GM19397 (cell line): ENCODE measurements at regions not wholly inside any gene's neighbourhood (a gene's known extent, or its start where the extent isn't known, plus 50 kb on each side); places are given as distances from the start of the nearest gene placed in this dataset.
"Not testable (repeated sequence)": the region's sequence is repeated elsewhere in the genome, so short reads cannot be mapped to it uniquely, and the experiment has no call there.

ENCODE experiments used
- ATAC-seq: cut with Tn5 transposase; IDR thresholded peaks from one replicate; pipeline ENCODE4 v1.9.1; 2021; ENCODE audit warnings: mild to moderate bottlenecking, moderate library complexity; ENCODE audit not compliant: unreplicated experiment

DNA sequence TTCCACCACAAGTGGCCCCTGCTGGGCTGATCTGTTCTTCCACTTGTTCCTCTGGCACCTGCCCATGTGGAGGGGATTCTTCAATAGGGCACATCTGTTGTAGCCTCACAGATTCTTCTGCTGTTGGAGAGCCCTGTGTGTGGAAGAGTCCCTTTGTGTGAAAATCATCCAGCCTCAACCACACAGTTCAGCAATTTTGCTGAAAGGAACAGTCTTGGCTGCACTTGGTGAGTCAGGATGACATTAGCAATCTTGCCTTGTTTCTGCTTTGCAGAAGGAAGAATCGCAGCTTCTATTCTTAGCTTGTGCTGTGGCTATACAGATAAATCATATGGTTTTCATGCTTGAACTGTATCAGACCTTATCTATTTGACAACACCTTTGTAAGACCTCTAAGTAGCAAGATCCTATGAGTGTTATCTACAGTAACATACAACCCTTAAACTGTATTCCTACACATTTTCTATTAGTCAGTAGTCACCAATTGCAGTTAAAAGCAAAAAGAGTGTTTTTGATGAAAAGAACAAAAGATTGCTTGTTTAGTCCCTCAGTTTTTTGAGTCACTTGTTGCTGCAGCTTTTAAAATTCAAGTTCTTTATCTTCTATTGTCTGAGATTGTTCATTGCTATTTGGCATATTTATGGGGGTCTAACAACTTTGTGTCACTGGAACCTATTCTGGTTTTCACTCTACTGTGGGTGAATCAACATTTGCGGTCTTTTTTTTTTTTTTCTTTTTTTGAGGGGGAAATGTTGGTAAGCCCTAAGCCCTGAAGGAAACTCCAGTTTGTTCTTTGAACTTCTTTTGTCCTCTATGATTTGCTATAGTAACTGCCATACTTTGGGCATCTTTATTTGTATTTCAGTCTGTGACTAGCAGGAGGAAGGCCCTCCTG, 231.6 kb downstream of the TFAP2B start:
- ATAC-seq: no peak

DNA sequence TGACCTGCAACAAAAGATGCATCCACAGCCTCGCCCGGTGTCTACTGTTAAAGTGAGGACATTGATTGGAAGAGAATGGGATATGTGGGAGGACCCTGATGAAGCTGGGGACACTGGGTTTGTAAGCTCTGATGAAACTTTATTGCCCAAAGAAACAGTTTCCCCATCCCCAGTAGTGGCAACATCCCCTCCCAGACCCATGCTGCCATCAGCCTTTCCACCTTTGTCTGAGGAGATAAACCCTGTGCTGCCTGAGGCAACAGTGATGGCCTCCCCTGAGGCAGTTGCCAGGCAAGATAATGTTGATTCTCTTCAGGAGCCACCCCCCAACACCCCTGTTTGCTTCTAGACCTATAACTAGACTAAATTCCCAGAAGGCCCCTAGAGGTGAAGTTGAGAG, 234.0 kb downstream of the TFAP2B start:
- ATAC-seq: not testable (repeated sequence)

DNA sequence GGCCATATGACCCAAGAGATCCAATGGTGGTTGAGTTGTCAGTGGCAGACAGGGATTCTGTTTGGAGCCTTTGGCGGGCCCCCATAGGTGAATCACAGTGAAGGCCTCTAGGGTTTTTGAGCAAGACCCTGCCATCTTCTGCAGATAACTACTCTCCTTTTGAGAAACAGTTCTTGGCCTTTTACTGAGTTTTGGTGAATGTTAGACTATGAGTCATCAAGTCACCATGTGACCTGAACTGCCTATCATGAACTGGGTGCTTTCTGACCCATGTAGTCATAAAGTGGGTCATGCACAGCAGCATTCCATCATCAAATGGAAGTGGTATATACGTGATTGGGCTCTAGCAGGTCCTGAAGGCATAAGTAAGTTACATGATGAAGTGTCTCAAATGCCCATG, 236.6 kb downstream of the TFAP2B start:
- ATAC-seq: not testable (repeated sequence)

DNA sequence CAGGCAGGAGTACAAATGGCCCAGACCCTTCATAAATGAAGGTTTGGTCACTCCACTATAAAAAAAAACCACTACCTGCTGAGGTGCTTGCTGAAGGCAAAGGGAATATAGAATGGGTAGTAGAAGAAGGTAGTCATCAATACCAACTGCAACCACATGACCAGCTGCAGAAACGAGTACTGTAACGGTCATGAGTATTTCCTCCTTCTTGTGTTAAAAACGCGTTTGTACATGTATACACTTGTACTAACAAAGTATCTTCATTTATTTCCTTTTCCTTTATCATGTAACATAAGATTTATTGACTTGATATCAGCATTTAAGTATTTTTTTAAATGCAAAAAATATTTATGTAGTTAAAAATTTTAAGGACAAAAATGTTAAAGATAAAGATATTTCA, 238.6 kb downstream of the TFAP2B start:
- ATAC-seq: no peak

DNA sequence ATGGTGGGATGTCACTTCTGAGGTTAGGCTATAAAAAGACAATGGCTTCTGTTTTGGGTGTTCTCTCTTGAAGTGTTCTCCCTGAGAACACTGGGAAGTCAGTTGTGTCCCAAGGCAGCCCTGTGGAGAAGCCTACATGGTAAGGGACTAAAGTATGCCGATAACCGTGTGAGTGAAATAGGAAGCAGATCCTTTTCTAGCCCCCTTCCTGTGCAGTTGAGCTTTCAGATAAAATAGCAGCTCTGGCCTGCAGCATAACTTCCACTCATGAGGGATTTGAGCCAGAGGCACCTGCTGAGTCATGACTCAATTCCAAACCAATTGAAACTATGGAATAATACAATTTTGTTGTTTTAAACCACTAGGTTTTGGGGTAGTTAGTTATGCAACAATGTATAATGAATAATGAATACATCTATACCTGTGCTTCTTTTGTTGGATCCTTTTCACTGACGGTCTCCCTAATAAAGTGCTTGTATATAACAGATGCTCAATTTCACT, 241.6 kb downstream of the TFAP2B start:
- ATAC-seq: no peak

DNA sequence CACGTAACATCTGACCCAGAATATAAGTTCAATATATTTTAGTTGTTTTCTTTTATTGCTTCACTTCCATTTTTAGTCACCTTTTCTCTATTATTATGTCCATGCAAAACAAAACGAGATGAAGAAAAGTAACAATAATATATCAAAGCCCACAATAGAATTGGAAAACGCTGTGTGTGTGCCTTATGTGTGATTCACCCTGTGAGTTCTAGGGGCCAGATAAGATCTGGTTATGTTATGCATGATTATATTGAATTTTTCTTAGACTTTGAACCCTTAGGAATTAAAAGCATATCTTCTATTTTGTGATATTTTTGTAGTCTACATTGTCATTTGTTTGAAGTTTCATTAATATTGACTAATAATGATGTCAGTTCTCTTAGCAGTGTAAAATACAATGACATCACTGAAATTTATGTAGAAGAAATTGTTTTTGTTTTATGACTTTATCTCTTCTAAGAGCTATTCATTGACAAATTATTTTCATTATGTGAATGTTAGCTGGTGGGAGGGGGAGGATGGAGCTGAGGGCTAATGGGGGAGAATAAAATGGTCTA, 243.6 kb downstream of the TFAP2B start:
- no peak for ATAC-seq

DNA sequence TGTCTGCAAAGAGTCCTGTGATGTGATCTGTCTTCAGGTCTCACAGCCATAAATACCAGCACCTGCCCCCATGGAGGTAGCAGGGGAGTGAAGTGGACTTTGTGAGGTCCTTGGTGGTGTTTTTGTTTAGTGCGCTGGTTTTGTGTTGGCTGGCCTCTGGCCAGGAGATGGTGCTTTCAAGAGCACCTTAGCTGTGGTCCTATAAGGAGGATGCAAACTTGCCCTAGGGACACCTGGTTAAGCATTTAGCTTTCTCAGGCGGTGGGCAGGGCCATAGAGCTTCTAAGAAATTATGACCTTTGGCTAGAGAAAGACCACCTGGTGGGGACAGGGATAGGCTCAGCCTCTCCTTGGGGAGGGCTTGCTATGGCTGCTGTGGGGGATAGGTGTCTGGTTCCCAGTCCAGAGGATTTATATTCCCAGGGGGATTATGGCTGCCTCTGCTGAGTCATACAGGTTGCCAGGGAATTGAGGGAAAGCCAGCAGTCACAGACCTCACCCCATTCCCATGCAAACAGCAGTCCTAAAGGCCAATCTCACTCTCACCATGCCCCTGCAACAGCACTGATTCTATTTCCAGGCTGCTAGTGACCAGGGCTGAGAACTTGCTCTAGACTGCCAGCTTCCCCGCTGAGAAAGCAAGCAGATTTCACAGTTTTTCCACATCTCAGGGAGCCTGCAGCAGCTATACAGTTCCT, 259.3 kb downstream of the TFAP2B start:
- no peak for ATAC-seq

DNA sequence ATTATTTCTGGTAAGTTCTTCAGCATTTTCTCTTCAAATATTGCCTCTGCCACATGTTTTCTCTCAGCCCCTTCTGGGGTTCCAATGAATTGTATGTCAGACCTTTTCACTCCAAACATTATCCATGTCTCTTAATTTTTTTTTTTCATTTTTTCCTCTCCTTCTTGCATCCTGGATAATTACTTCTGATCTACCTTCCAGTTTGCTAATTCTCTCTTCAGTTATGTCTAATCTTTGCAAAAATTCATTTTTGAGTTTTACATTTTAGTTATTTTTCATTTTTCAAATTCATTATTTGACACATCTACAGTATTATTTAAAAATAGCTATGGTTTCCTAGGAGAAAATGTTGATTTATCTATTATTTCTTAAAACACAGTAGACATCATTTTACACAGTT, 271.7 kb downstream of the TFAP2B start:
- no peak for ATAC-seq

DNA sequence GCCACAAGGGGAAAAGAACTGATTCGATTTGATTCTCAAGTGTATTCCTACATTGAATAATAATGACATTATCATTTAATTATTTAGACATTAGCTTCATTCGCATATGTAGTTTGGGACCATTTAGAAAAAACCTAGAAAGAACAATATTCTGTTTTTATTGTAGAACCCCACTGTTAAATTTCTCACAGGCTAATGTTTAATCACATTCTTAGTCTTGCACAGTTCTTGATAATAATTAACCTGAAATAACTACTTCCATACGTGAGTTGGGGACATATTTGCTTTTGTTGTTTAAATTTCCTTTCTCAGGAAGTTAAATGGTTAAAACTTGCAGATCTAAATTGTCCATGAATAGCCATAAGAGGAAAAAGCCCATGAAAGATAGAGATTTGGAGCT, 275.2 kb downstream of the TFAP2B start:
- no peak for ATAC-seq

DNA sequence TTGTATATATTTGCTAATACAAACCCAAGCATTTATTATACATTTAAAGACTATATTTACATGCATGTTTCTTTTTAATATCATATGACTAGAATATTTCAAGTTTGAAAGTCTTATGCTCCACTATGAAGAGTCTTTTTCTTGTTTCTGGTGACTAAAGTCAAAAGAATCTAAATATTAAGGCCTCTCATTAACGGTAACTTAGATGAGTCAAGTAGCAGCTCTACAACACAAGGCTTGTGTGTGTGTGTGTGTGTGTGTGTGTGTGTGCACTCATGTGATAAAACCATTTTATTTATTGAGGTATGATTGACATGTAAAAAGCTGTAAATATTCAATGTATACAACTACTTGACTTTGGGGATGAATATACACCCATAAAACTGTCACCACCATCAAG, 275.6 kb downstream of the TFAP2B start:
- no peak for ATAC-seq

DNA sequence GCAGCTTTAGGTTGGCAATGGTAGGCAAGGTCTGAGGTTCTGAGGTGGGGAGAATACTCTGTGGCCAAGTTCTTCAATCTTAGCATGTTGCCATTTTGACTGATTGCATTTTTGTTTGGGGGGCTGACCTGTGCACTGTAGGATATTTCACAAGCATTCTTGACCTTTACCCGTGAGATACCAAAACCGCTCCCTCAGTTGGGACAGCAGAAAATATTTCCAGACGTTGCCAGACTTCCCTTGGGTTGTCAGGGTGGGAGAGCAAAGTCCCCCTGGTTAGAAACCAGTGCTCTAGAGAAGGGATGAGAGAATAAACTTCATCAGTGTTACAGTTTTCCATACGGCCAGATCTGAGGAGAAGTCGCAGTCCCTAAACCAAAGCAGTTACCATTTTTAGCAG, 279.6 kb downstream of the TFAP2B start:
- ATAC-seq: no peak

DNA sequence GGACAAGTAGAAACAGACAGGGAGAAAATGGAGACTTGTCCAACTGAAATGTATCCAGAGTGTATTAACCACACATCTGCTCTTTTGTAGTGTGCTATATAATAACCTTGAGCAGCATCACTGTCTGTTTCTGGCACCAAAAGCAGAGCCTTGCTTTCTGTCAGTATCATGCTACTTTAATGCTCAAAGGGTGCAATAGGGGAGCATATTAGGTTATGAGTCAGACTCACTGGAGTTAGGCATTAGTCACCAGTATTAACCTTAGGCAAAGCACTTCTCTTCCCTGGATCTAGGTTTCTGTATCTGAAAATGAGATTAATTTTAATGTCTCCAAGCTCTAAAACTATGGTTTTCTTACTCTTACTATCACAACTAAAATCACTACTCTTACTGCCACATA, 280.1 kb downstream of the TFAP2B start:
- no peak for ATAC-seq

DNA sequence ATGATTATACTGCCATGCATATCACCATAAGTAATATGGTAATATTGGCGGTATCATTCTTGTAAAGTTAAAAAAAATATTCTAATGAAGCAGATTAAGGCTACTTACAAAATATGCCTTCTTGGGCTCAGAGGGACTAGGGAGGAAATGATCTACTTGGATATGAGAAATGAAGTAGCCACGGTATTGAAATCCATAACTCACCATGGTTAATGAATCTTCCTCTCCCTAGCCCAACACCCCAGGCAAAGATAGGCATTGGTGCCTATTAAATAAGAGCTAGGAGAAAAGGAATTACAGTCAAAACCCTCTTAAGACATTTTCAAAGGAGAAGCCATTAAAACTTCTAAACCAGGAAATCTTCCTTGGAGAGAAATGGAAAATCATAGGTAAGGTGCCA, 280.5 kb downstream of the TFAP2B start:
- no peak for ATAC-seq

DNA sequence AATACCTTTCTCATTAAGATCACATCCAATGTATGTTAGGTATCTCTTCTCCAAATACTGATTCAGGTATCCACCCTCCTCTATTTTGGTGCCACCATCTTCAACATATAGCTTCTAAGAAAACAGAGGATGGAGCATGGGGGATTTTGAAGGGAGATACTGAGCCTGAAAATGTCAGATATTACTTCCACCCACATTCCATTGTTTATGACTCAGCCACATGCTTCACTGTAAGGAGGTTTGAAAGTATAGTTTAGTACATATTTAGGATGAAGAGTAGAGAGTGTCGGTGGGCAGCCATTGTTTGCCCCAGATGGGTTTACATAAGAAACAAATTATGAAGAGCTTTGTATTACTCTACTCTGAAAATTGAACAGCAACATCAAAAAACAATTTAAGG, 286.7 kb downstream of the TFAP2B start:
- ATAC-seq: no peak

DNA sequence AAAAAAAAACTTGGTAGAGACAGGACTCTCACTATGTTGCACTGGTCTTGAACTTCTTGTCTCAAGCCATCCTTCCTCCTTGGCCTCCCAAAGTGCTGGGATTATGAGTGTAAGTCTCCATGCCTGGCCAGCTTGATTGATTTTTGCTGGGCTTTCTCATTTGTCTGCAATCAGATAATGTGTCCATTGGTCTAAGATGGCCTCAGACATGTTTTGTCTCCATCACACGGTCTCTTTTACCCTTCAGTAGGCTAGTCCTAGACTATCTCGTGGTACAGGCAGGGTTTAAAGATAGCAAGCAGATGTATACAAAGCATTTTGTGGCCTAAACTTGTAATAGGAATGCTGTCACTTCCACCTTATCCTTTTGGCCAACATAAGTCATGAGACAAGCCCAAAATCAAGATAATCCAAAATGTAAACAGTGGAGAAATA, 289.1 kb downstream of the TFAP2B start:
- no peak for ATAC-seq

DNA sequence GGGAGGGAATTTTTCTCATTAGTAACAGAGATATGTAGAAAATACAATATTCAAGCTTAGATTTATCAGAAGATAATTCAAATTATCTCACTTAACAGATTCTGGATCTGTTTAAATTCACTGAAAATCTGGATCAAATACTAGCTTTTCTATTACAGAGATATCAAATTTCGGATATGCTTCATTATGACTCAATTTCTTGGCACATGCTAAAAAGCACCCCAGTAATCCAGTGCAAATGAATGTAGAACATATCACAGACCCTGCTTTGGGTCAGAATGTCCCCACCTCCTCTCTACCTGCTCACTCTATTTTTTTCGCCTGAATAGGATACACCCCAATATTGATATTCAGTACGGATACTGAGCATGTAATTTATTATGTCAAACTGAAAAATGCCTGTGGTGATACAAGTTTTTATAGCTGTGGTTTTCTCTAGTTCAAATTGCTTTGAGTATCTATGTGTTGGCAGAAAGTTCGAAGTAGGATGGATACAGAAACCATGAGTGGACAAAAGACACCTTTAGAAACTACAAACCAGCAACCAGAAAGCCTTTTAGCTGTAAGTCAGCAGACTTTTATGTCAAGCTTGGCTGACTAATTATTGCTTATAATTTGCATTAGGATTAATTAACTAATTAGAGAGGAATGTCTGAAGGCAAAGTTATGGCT, 290.0 kb downstream of the TFAP2B start:
- no peak for ATAC-seq

DNA sequence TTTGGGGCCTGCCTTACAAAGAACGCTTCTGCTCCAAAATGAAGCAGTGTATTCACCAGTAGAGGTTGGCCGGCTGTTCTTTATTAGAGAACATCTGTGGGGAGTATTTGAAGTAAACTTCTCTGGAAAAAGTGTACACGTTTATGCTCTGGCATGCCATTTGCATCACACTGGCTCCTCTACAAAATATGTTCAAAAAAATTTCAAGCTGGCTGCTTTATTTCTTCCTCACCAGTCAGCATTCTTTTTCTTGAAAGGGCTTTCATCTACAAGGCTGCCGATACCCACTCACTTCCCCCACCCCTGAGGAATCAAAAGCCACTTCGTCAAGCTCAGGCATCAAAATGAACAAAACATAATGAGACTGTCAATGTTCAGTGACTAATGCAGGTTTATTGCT, 294.1 kb downstream of the TFAP2B start:
- ATAC-seq: no peak

DNA sequence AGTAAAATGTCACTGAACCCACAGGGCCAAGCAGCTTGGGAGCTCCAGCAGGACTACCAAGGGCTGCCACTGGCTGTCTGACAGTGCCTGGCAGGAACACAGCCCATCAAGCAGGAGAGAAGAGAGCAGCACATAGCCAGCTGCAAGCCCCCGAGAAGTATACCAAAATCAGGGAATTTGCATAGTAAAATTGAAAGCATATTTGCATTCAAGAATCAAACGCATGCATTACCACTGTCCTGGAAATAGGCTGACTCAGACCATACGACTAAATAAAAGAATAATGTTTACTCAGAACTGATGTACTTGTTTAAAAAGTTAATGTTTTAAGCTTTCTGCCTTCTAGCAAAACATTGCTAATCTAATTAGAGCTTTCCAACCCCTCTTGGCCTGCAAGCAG, 298.1 kb downstream of the TFAP2B start:
- ATAC-seq: no peak

DNA sequence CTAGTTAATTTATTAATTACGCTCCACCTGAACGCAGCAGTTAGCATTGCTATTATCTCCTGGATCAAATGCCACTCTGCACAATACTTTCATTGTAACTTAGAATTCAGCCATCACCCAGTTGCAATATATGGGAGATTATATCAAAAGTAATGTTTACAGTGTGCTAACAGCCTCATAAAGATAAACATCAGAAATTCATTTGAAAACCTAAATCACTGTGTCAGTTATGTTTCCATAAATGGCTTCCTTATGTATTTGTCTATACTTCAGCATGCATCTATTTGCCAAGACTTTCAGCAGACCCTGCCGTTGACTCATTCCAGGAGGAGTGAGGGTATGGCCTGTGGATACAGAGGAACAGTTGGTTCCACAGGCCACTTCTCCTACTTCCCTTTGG, 300.1 kb downstream of the TFAP2B start:
- no peak for ATAC-seq

DNA sequence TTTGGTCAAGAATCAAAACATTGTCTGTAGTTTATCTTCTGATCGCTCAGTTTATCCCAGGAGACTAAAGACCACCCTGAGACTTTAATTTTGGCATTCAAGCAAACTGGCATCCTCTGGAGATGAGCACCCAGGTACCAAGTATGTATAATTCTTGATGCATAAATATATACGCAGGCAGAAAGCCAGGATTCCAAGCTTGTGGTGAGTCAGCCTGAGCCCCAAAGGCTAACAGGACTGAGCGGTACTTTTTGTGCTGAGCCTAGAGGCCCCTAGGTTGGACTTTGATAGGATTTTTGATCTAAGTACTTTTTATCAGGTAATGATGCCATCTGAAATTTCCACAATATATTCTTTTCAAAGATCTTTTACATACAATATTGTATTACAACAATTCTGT, 301.3 kb downstream of the TFAP2B start:
- ATAC-seq: no peak

DNA sequence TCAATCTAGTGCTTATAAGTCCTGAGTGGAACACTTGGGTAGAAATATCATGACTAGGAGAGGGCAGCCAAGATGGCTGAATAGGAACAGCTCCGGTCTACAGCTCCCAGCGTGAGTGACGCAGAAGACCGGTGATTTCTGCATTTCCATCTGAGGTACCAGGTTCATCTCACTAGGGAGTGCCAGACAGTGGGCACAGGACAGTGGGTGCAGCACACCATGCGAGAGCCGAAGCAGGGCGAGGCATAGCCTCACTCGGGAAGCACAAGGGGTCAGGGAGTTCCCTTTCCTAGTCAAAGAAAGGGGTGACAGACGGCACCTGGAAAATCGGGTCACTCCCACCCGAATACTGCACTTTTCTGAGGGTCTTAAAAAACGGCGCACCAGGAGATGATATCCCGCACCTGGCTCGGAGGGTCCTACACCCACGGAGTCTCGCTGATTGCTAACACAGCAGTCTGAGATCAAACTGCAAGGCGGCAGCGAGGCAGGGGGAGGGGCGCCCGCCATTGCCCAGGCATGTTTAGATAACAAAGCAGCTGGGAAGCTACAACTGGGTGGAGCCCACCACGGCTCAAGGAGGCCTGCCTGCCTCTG, 302.8 kb downstream of the TFAP2B start:
- not testable (repeated sequence) for ATAC-seq
